HG03108 (cell line): ENCODE measurements at regions not wholly inside any gene's neighbourhood (a gene's known extent, or its start where the extent isn't known, plus 50 kb on each side); places are given as distances from the start of the nearest gene placed in this dataset.

ENCODE experiments used
- ATAC-seq: cut with Tn5 transposase; IDR thresholded peaks from one replicate; pipeline ENCODE4 v1.9.1; 2021; ENCODE audit warnings: moderate library complexity; ENCODE audit not compliant: unreplicated experiment

GRCh38 chr4:81577392-81577791 lies 105.7 kb upstream of the RASGEF1B start:
- ATAC-seq = no peak

DNA sequence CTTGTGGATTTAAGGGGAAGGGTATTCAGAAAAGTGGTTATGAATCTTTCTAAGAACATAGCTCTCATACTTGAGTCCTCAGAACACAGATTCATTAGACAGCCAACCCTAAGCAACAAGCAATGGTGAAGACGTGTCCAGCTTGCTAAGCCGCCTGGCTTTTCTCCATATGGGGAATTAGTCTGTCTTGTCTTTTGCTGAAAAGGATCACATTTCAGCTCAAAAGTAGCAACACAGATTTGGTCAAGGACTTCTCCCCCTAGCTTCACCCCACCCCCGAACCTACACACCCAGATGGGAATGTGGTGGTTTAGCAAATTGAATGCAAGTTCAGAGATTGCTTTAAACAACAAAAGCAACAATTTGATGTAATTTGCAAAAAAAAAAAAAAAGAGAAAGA lies 103.3 kb upstream of the RASGEF1B start:
- no peak for ATAC-seq

DNA sequence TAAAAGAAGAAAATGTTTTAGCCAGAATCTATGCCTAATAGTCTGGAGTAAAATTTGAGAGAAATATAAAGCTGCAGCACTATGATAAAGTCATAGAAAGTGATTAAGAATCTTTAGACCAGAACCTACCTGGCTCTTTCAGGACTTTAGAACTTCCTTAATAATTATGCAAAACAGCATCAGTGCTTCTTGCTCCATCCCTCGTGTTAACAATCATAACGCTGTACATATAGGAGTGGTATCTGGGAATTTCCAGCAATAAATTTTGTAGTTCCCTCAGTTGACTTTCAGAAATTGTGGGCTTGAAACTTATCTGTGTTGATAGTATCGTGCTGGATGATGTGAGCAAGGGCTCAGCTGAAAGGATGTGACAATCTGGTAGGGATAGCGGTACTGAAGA lies 102.1 kb upstream of the RASGEF1B start:
- no peak for ATAC-seq

GRCh38 chr4:81572402-81572801 lies 100.7 kb upstream of the RASGEF1B start:
- ATAC-seq = no peak

DNA sequence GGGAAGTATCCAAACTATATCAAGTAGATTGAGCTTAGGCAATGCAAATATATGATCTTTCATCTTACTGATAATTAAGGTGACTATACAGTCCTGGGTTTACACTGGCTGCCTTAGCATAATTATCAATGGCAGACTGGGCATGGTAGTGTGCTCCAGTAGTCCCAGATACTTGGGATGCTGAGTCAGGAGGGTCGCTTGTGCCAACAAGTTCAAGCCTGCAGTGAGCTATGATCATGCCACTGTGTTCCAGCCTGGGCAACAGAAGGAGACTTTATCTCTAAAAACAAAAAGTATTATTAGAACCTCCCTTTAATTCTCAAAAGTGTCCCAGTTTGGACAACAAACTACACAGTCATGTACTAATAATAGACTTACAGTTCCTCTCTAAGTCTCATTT lies 99.4 kb upstream of the RASGEF1B start:
- ATAC-seq = no peak

GRCh38 chr4:81566161-81566591 lies 94.5 kb upstream of the RASGEF1B start:
- no peak for ATAC-seq

GRCh38 chr4:81565142-81565870 lies 93.6 kb upstream of the RASGEF1B start:
- no peak for ATAC-seq

- ATAC-seq = no peak
These were observed 92.3 kb upstream of the RASGEF1B start for GRCh38 chr4:81564025-81564424.

- ATAC-seq = peak; percentile 97
These were observed 90.4 kb upstream of the RASGEF1B start for GRCh38 chr4:81562093-81562492.

DNA sequence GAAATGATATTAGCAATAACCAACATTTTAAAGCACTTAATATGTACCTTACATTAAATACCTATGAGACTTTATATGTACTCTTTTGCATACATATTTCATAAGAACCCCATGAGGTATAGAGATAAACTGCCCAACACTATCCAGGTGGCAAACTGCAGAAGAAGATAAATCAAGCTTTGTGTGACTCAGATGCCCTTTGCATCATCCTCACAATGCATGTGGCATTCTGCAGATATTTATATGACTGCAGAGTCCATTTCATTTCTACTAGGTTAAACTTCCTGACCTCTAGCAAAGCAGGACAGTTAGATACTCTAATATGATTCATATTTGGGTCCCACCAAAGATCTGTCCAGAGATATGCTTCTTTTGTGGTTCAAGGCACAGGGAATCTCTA lies 85.6 kb upstream of the RASGEF1B start:
- ATAC-seq = no peak

GRCh38 chr4:81555489-81555888 lies 83.8 kb upstream of the RASGEF1B start:
- ATAC-seq = no peak

GRCh38 chr4:81552086-81552485 lies 80.4 kb upstream of the RASGEF1B start:
- no peak for ATAC-seq

- no peak for ATAC-seq
These were observed 78.7 kb upstream of the RASGEF1B start for GRCh38 chr4:81550388-81550859.

- no peak for ATAC-seq
These were observed 78.3 kb upstream of the RASGEF1B start for GRCh38 chr4:81549984-81550383.

- no peak for ATAC-seq
These were observed 75.1 kb upstream of the RASGEF1B start for GRCh38 chr4:81546777-81547176.

DNA sequence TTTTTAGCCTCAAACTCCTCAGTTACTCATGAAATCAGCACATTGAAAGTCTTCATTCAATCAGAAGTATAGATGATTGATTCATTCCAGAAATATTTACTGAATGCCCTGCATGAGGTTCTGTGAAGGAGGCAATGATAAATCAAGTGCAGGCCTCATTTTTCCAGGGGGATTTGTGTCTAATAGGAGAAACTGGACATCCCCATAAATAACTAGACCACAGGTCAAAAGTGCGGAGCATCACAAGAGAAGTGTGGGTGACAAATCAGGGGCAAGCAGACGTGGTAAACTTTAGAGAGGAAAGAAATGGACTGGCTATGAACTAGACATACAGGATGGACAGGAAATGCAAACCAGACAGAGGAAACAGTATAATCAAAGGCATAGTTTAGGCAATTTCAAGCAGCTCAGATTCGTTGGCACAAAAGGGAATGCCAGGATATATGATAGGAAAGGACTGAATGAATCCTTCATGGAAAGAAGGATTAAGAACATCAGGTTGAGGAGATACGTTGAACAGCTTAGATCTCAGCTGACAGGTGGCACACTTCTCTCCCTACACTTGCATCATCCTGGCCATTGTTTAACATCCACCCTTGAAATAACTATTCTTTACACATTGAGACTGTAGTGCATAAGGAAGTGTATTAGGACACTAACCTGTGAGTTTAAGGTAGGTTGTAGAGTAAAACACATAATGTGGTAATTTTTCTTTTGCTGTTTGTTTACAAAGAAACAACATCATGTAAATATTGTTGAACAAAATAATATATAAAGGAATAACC lies 69.6 kb upstream of the RASGEF1B start:
- no peak for ATAC-seq

- no peak for ATAC-seq
These were observed 67.2 kb upstream of the RASGEF1B start for GRCh38 chr4:81538716-81539427.

DNA sequence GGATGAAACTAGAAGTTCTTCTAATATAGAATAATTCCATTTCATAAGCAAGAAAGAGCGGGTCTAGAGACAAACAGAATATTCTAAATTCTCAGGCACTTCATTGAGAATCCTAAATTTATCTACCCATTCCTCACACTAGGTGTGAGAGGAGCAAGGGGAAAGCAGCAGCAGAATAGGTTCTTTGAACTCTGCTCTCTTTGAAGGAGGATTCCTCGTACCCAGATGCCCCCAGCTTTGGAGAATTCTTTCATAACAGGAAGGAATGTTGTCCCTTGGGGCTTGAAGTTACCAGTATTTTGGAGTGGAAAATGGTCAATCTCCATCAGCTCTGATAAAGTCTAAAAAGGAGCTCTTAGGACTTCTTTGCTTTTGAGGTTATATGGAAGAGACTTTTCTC lies 59.7 kb upstream of the RASGEF1B start:
- no peak for ATAC-seq

- ATAC-seq = no peak
These were observed 57.3 kb upstream of the RASGEF1B start for GRCh38 chr4:81528979-81529378.

GRCh38 chr4:81528200-81528599 lies 56.5 kb upstream of the RASGEF1B start:
- ATAC-seq = no peak

DNA sequence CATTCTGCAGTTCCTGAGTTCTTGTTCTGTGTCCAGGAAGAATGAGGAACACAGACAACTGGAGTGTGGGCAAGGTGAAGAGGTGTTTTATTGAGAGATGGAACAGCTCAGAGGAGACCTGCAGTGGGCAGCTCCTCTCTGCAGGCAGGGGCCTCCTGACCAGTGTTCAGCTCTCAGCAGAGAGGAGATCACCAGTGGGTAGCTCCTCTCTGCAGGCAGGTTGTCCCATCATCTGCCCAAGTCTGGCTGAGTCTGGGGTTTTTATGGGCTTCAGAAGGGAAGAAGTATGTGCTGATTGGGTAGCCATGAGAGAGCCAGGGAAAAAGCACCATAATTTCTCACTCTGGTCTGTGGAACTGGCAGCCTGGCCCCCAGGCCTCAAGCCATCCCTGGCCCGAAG lies 56.0 kb upstream of the RASGEF1B start:
- no peak for ATAC-seq

DNA sequence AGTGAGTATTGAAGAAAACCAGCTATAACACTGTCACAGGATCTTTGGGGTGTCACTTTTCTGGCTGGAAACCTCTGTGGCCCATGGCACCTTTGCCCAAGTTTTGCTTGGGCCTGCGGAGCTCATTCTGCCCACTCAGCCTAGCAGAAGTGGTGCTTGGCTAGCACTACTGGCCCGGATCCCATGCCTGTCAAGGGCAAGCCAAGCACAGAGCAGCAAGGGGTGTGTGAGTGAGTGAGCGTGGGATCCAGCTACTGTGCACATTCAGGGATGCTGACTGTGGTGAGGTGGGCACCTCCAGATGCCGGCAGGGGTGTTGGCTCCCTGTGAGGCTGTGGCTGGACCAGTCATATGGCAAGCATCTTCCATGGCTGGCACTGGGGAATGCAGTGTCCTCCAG lies 55.4 kb upstream of the RASGEF1B start:
- no peak for ATAC-seq
